ENCODE measurements at regions not wholly inside any gene's neighbourhood (a gene's known extent, or its start where the extent isn't known, plus 50 kb on each side); places are given as distances from the start of the nearest gene placed in this dataset.

DNA sequence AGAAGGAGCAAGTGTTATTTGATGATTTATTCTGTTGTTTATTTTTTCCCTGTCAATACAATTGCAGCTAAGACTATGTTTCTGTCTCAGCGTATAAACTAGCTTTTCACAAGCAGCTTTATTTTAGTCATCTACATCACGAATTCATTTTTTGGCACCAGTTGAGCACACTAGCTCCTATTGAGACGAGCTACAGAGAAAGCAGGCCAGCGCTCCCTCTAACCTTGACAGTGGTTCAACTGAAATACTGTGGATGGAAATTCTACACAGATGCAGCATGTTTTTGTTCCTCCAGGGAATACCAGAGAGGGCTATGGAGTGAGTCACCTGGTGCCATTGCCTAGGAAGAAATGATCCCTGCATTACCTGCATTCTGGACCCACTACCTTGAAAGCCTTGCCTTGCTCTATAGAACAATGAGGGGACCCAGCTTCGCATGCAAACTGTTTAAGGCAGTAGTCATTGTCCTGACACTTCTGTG, 108.2 kb upstream of the ARHGAP42 start:
- Histone ChIP-seq H3K4me1 (ENCODE audit: control insufficient read depth in 2 of 3, insufficient read depth in 2 of 3, low read depth in 1 of 3, low read length in 3 of 3) (peaks cover 0 to 7% (median 0%) of the 10 kb centered on the region in 3 donors), H3K4me3 (ENCODE audit: low read length in 3 of 3) (no peak overlapping the region), H3K27ac (ENCODE audit: low read depth in 2 of 2, low read length in 2 of 2) (no peak overlapping the region), H3K27me3 (ENCODE audit: control insufficient read depth, insufficient read depth, low read length) (no peaks in the 10 kb centered on the region), H3K36me3 (ENCODE audit: control insufficient read depth in 2 of 3, insufficient read depth in 3 of 3, low read length in 3 of 3) (no peaks in the 10 kb centered on the region), H3K9ac (ENCODE audit: low read length in 3 of 3) (no peak overlapping the region), H3K9me3 (ENCODE audit: control insufficient read depth in 2 of 3, insufficient read depth in 1 of 3, low read length in 3 of 3) (no peaks in the 10 kb centered on the region)
- DNase-seq (no peak), FAIRE-seq (no peak)
- TF ChIP-seq, protein P1, sequence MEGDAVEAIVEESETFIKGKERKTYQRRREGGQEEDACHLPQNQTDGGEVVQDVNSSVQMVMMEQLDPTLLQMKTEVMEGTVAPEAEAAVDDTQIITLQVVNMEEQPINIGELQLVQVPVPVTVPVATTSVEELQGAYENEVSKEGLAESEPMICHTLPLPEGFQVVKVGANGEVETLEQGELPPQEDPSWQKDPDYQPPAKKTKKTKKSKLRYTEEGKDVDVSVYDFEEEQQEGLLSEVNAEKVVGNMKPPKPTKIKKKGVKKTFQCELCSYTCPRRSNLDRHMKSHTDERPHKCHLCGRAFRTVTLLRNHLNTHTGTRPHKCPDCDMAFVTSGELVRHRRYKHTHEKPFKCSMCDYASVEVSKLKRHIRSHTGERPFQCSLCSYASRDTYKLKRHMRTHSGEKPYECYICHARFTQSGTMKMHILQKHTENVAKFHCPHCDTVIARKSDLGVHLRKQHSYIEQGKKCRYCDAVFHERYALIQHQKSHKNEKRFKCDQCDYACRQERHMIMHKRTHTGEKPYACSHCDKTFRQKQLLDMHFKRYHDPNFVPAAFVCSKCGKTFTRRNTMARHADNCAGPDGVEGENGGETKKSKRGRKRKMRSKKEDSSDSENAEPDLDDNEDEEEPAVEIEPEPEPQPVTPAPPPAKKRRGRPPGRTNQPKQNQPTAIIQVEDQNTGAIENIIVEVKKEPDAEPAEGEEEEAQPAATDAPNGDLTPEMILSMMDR (IDR thresholded peaks at IDR 0.05; ENCODE audit: borderline replicate concordance, extremely low read depth, insufficient read depth) = no peak
- intact Hi-C loops (cut with DNase I) = loop anchor here (10.0 kb wide), 1 partner anchor 356 kb away; no protein-coding TSS in a partner anchor

DNA sequence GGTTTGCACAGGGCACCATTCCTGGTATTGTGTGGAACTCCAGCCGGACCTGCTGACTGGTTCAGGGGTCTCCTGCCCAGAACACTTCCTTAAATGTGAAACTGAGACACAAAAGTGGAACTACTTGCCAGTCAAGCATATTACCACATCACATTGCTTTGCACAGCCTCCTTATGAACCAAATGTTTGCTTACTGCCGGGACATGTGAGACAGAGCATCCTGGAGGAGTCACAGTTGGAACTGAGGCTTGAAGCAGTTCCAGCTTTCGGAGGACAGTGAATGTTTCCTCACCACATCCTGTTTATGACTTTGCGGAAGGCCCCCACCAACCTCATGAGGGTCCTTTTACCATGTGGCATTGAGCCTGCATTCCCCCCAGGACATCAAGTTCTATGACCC, 105.8 kb upstream of the ARHGAP42 start:
- Histone ChIP-seq H3K4me1 (ENCODE audit: control insufficient read depth in 2 of 3, insufficient read depth in 2 of 3, low read depth in 1 of 3, low read length in 3 of 3) (peaks cover 0 to under 1% (median 0%) of the 10 kb centered on the region in 3 donors), H3K4me3 (ENCODE audit: low read length in 3 of 3) (no peak overlapping the region), H3K27me3 (ENCODE audit: control insufficient read depth, insufficient read depth, low read length) (no peaks in the 10 kb centered on the region), H3K9me3 (ENCODE audit: control insufficient read depth in 2 of 3, insufficient read depth in 1 of 3, low read length in 3 of 3) (no peaks in the 10 kb centered on the region), H3K9ac (ENCODE audit: low read length in 3 of 3) (no peak overlapping the region), H3K27ac (ENCODE audit: low read depth in 2 of 2, low read length in 2 of 2) (no peak overlapping the region), H3K36me3 (ENCODE audit: control insufficient read depth in 2 of 3, insufficient read depth in 3 of 3, low read length in 3 of 3) (no peaks in the 10 kb centered on the region)
- intact Hi-C loops (cut with DNase I) = no loop called here
- no peak for DNase-seq
- no peak for FAIRE-seq
- TF ChIP-seq, protein P1 (IDR thresholded peaks at IDR 0.05; ENCODE audit: borderline replicate concordance, extremely low read depth, insufficient read depth) = no peak

DNA sequence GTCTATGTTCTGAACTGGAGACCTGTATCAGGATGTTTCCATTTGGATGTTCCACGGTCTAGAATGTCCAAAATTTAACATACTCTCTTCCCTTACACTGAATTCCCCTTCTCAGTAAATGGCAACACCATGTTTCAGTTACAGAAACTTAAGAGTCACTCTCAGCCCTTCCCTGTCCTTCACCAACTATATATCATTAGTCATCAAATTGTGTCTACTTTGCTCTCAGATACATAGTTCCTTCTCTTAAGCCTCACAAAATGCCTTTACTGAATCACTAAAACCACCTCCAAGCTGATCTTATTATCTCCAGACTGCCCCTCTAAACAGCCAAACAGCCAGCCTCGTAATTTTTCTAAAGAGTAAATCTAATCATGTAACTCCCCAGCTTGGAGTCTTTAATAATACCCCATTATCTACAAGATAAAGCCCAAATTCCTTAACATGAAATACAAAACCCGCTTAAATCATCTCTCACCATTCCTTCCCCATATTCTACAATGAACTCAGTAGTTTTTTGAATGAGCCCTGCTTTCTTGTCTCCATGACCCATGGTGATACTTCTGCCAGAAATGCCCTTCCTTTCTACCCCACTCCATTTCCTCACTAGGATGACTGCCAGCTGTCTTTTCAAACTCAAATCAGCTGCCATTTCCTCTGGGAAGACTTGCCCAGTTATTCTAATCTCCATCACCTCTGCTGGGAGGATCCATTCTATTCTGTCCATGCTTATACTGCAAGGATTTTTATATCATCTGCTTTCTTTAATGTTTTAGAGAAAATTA, 102.7 kb upstream of the ARHGAP42 start:
- Histone ChIP-seq H3K27me3 (ENCODE audit: control insufficient read depth, insufficient read depth, low read length) (no peaks in the 10 kb centered on the region), H3K9me3 (ENCODE audit: control insufficient read depth in 2 of 3, insufficient read depth in 1 of 3, low read length in 3 of 3) (no peaks in the 10 kb centered on the region), H3K4me3 (ENCODE audit: low read length in 3 of 3) (no peak overlapping the region), H3K36me3 (ENCODE audit: control insufficient read depth in 2 of 3, insufficient read depth in 3 of 3, low read length in 3 of 3) (no peaks in the 10 kb centered on the region), H3K4me1 (ENCODE audit: control insufficient read depth in 2 of 3, insufficient read depth in 2 of 3, low read depth in 1 of 3, low read length in 3 of 3) (no peaks in the 10 kb centered on the region), H3K27ac (ENCODE audit: low read depth in 2 of 2, low read length in 2 of 2) (no peak overlapping the region), H3K9ac (ENCODE audit: low read length in 3 of 3) (no peak overlapping the region)
- TF ChIP-seq, protein P1 (IDR thresholded peaks at IDR 0.05; ENCODE audit: borderline replicate concordance, extremely low read depth, insufficient read depth) = no peak
- no peak for DNase-seq
- intact Hi-C loops (cut with DNase I) = no loop called here
- FAIRE-seq = no peak
